ENCODE measurements at regions not wholly inside any gene's neighbourhood (a gene's known extent, or its start where the extent isn't known, plus 50 kb on each side); places are given as distances from the start of the nearest gene placed in this dataset.
"Not testable (repeated sequence)": the region's sequence is repeated elsewhere in the genome, so short reads cannot be mapped to it uniquely, and the experiment has no call there.

DNA sequence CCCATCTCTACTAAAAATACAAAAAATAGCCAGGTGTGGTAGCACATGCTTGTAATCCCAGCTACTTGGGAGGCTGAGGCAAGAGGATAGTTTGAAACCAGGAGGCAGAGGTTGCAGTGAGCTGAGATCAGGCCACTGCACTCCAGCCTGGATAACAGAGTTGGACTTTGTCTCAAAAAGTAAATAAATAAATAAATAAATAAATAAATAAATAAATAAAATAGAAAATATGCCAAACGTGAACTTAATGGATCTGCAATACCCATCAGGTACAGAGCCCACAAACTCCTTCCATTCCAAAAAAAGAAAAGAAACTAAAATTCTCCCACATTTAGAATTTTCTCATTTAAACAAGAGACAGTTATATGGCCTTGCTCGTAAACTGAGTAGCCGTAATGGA is 702.7 kb downstream of the CDH18 start:
- ChIA-PET POLR2A (ENCODE audit: unreplicated experiment) (no interaction called here), CTCF (no interaction called here)
- intact Hi-C loops (cut with micrococcal nuclease) (no loop called here), in situ Hi-C loops (cut with MboI; ENCODE audit: low sequenced_read_pairs) (no loop called here), dilution Hi-C loops (cut with HindIII; ENCODE audit: low sequenced_read_pairs, unreplicated experiment) (no loop called here)
- Histone ChIP-seq H2BK120ac (ENCODE audit: low read depth, low read length) (no peak overlapping the region), H3K18ac (ENCODE audit: low read depth, low read length) (no peak overlapping the region), H3K4me1 (ENCODE audit: control insufficient read depth, insufficient read depth, low read length) (no peaks in the 10 kb centered on the region), H2AK9ac (replicated peaks; ENCODE audit: low read depth, low read length, poor library complexity) (no peak overlapping the region), H4K8ac (ENCODE audit: low read depth in 2 of 2, low read length in 2 of 2) (no peak overlapping the region), H2BK20ac (ENCODE audit: low read depth, low read length) (no peak overlapping the region), H2AFZ (replicated peaks; ENCODE audit: low read length, poor library complexity) (no peak overlapping the region), H3K4me2 (ENCODE audit: low read depth, low read length) (no peak overlapping the region), H3K14ac (replicated peaks; ENCODE audit: low read depth, low read length) (no peak overlapping the region), H3K56ac (ENCODE audit: extremely low read depth, insufficient read depth, low read length) (no peak overlapping the region), H3K9me1 (ENCODE audit: insufficient read depth, low read length) (no peaks in the 10 kb centered on the region), H2BK5ac (ENCODE audit: low read depth, low read length, poor library complexity, severe bottlenecking) (no peak overlapping the region), H3K4ac (ENCODE audit: low read depth, low read length) (no peak overlapping the region), H4K20me1 (ENCODE audit: insufficient read depth, low read length) (no peaks in the 10 kb centered on the region), H3K27ac (ENCODE audit: insufficient read depth, low read length) (no peak overlapping the region), H4K5ac (ENCODE audit: low read depth, low read length) (no peak overlapping the region), H3K4me3 (ENCODE audit: insufficient read depth, low read depth, low read length) (no peak overlapping the region), H3K9me3 (ENCODE audit: control insufficient read depth, insufficient read depth, low read length) (peaks cover 5% of the 10 kb centered on the region), H3K23ac (ENCODE audit: low read depth, low read length) (no peak overlapping the region), H4K91ac (ENCODE audit: insufficient read depth, low read depth, low read length) (no peak overlapping the region), H2AK5ac (ENCODE audit: low read depth, low read length) (no peak overlapping the region), H3K27me3 (ENCODE audit: control insufficient read depth, insufficient read depth, low read length) (no peaks in the 10 kb centered on the region), H3K79me1 (ENCODE audit: low read depth in 1 of 2, low read length in 2 of 2) (no peaks in the 10 kb centered on the region), H2BK15ac (ENCODE audit: low read depth, low read length) (no peak overlapping the region), H3K9ac (ENCODE audit: low read depth, low read length) (no peak overlapping the region), H3K36me3 (ENCODE audit: control insufficient read depth, insufficient read depth, low read length) (no peaks in the 10 kb centered on the region)
- ATAC-seq (ENCODE audit: low read depth) (no peak), DNase-seq (no peak)
- no CpG with 5 or more reads among the region's 3 CpGs for WGBS, 2 experiments (ENCODE audit: extremely low coverage in 2 of 2, insufficient read length in 1 of 2)
- no peak for TF ChIP-seq FOS (IDR thresholded peaks at IDR 0.05; ENCODE audit: low read depth, low read length)
- no peak for TF ChIP-seq CEBPB (IDR thresholded peaks at IDR 0.05; ENCODE audit: low read depth, low read length)
- BruUV-seq (replicated peaks), result no TSS peak

- H3K27me3 ChIP-seq (ENCODE audit: control insufficient read depth, insufficient read depth, low read length); H2BK5ac ChIP-seq (ENCODE audit: low read depth, low read length, poor library complexity, severe bottlenecking); ATAC-seq (ENCODE audit: low read depth); H3K4me3 ChIP-seq (ENCODE audit: insufficient read depth, low read depth, low read length); H4K5ac ChIP-seq (ENCODE audit: low read depth, low read length); H3K27ac ChIP-seq (ENCODE audit: insufficient read depth, low read length); H4K20me1 ChIP-seq (ENCODE audit: insufficient read depth, low read length); H2BK20ac ChIP-seq (ENCODE audit: low read depth, low read length); H2BK120ac ChIP-seq (ENCODE audit: low read depth, low read length); H4K8ac ChIP-seq (ENCODE audit: low read depth in 2 of 2, low read length in 2 of 2); H3K9ac ChIP-seq (ENCODE audit: low read depth, low read length); BruUV-seq (replicated peaks); H3K56ac ChIP-seq (ENCODE audit: extremely low read depth, insufficient read depth, low read length); H3K9me3 ChIP-seq (ENCODE audit: control insufficient read depth, insufficient read depth, low read length); H2AK5ac ChIP-seq (ENCODE audit: low read depth, low read length); H3K4ac ChIP-seq (ENCODE audit: low read depth, low read length); H3K36me3 ChIP-seq (ENCODE audit: control insufficient read depth, insufficient read depth, low read length); H2AFZ ChIP-seq (replicated peaks; ENCODE audit: low read length, poor library complexity); DNase-seq; CTCF ChIA-PET; H3K23ac ChIP-seq (ENCODE audit: low read depth, low read length); in situ Hi-C loops (cut with MboI; ENCODE audit: low sequenced_read_pairs); H3K18ac ChIP-seq (ENCODE audit: low read depth, low read length); H3K4me1 ChIP-seq (ENCODE audit: control insufficient read depth, insufficient read depth, low read length); H2BK15ac ChIP-seq (ENCODE audit: low read depth, low read length); H2AK9ac ChIP-seq (replicated peaks; ENCODE audit: low read depth, low read length, poor library complexity); H3K4me2 ChIP-seq (ENCODE audit: low read depth, low read length); H4K91ac ChIP-seq (ENCODE audit: insufficient read depth, low read depth, low read length); intact Hi-C loops (cut with micrococcal nuclease); POLR2A ChIA-PET (ENCODE audit: unreplicated experiment); dilution Hi-C loops (cut with HindIII; ENCODE audit: low sequenced_read_pairs, unreplicated experiment); H3K14ac ChIP-seq (replicated peaks; ENCODE audit: low read depth, low read length); H3K9me1 ChIP-seq (ENCODE audit: insufficient read depth, low read length); H3K79me1 ChIP-seq (ENCODE audit: low read depth in 1 of 2, low read length in 2 of 2): not testable (repeated sequence)
- WGBS, 2 experiments (ENCODE audit: extremely low coverage in 2 of 2, insufficient read length in 1 of 2), result 80% methylated on average over 5 of the region's 54 CpGs; no CpG with 5 or more reads in 1 of the 2 experiments
Observed at GRCh38 chr5:19287548-19288277, 700.3 kb downstream of the CDH18 start.

All from IMR-90 (cell line).